ENCODE measurements at regions not wholly inside any gene's neighbourhood (a gene's known extent, or its start where the extent isn't known, plus 50 kb on each side); places are given as distances from the start of the nearest gene placed in this dataset.

DNA sequence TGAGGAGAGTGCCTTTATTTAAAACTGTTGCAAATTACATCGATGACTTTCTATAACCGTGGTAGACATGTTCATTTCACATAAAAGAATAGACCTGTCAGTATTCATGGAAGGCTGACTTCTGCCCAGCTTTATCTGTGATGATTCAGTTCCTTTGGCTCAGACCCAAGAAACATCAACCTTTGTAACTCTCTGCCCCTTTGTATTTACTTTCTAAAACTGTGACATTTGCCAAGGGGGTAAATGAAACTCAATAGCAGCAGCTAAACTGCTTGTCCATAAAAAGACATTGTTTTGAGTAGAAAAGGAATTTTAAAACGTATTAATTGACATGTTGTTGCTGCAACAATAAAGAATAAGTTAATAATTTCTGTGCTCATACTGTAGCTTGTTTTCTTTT lies 137.8 kb upstream of the ANKH start:
- no CpG with 5 or more reads among the region's 3 CpGs for WGBS, 2 donors (ENCODE audit: extremely low coverage in 2 of 2, insufficient read length in 2 of 2, insufficient replicate concordance in 1 of 2)
- Histone ChIP-seq H3K18ac (ENCODE audit: low read length) (no peak overlapping the region), H3K4me1 (ENCODE audit: control insufficient read depth in 2 of 2, insufficient read depth in 1 of 2, low read depth in 1 of 2, low read length in 2 of 2) (peaks cover 2 to 8% of the 10 kb centered on the region in 2 donors), H3K27me3 (ENCODE audit: control insufficient read depth in 3 of 3, insufficient read depth in 3 of 3, low read depth in 1 of 3, low read length in 3 of 3) (no peaks in the 10 kb centered on the region), H3K9ac (ENCODE audit: low read depth, low read length, poor library complexity) (no peak overlapping the region), H2BK12ac (ENCODE audit: low read length) (no peak overlapping the region), H2BK15ac (ENCODE audit: low read length) (no peak overlapping the region), H4K8ac (ENCODE audit: low read depth, low read length) (no peak overlapping the region), H3K36me3 (replicated peaks in 1 of 2; ENCODE audit: control insufficient read depth in 2 of 2, insufficient read depth in 2 of 2, low read length in 2 of 2) (no peaks in the 10 kb centered on the region), H2AK5ac (ENCODE audit: low read depth, low read length) (no peak overlapping the region), H3K4me2 (ENCODE audit: insufficient read depth, low read length, poor library complexity, severe bottlenecking) (no peak overlapping the region), H3K23ac (ENCODE audit: low read depth, low read length, poor library complexity) (no peak overlapping the region), H3K14ac (ENCODE audit: low read length) (no peak overlapping the region), H2AFZ (ENCODE audit: low read length) (no peak overlapping the region), H3K79me1 (ENCODE audit: low read depth, low read length) (no peaks in the 10 kb centered on the region), H3K4me3 (ENCODE audit: low read length in 2 of 2) (no peak overlapping the region), H3K27ac (replicated peaks; ENCODE audit: low read length) (no peak overlapping the region), H3K4ac (ENCODE audit: low read length) (no peak overlapping the region), H2BK5ac (ENCODE audit: low read length) (no peak overlapping the region), H3K9me3 (replicated peaks in 1 of 2; ENCODE audit: control insufficient read depth in 2 of 2, insufficient read depth in 1 of 2, low read depth in 1 of 2, low read length in 2 of 2) (no peaks in the 10 kb centered on the region), H4K91ac (ENCODE audit: low read depth, low read length, poor library complexity) (no peak overlapping the region), H2BK120ac (ENCODE audit: low read depth, low read length) (no peak overlapping the region)
- DNase-seq (ENCODE audit: low spot score), result no peak

DNA sequence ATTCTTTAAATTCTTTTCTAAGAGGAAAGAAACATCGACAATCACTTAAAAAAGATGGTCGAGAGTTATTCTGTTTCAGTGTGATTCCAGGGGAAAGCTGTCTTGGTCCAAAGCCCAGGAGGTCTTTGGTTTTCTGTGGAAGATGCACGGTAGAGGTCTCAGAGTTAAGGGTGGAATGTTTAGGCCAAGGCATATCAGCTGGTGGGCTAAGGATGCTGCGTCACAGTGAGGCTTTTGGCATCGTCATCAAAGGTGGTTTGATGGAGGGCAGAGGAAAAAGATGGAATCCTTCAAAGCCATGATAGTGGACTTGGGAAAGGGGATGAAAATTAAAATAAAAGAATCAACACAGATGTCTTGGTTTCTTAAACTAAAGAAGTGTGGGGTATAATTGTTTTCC lies 137.3 kb upstream of the ANKH start:
- no peak overlapping the region for H2AK5ac ChIP-seq (ENCODE audit: low read depth, low read length)
- no peak overlapping the region for H3K14ac ChIP-seq (ENCODE audit: low read length)
- H3K4me2 ChIP-seq (ENCODE audit: insufficient read depth, low read length, poor library complexity, severe bottlenecking), result no peak overlapping the region
- H3K4ac ChIP-seq (ENCODE audit: low read length), result no peak overlapping the region
- no peak overlapping the region for H2BK120ac ChIP-seq (ENCODE audit: low read depth, low read length)
- no peak overlapping the region for H2BK15ac ChIP-seq (ENCODE audit: low read length)
- H3K4me1 ChIP-seq (ENCODE audit: control insufficient read depth in 2 of 2, insufficient read depth in 1 of 2, low read depth in 1 of 2, low read length in 2 of 2), result peaks cover 2 to 8% of the 10 kb centered on the region in 2 donors
- no peak overlapping the region for H3K18ac ChIP-seq (ENCODE audit: low read length)
- whole genome bisulfite sequencing, 2 donors (ENCODE audit: extremely low coverage in 2 of 2, insufficient read length in 2 of 2, insufficient replicate concordance in 1 of 2), result no CpG with 5 or more reads among the region's 5 CpGs
- H3K4me3 ChIP-seq (ENCODE audit: low read length in 2 of 2), result no peak overlapping the region
- H3K36me3 ChIP-seq (replicated peaks in 1 of 2; ENCODE audit: control insufficient read depth in 2 of 2, insufficient read depth in 2 of 2, low read length in 2 of 2), result no peaks in the 10 kb centered on the region
- no peak overlapping the region for H2BK5ac ChIP-seq (ENCODE audit: low read length)
- H3K9me3 ChIP-seq (replicated peaks in 1 of 2; ENCODE audit: control insufficient read depth in 2 of 2, insufficient read depth in 1 of 2, low read depth in 1 of 2, low read length in 2 of 2), result no peaks in the 10 kb centered on the region
- no peaks in the 10 kb centered on the region for H3K27me3 ChIP-seq (ENCODE audit: control insufficient read depth in 3 of 3, insufficient read depth in 3 of 3, low read depth in 1 of 3, low read length in 3 of 3)
- no peak overlapping the region for H4K91ac ChIP-seq (ENCODE audit: low read depth, low read length, poor library complexity)
- no peak for DNase-seq (ENCODE audit: low spot score)
- H2AFZ ChIP-seq (ENCODE audit: low read length), result peak overlapping the region; percentile 6
- H2BK12ac ChIP-seq (ENCODE audit: low read length), result no peak overlapping the region
- H3K9ac ChIP-seq (ENCODE audit: low read depth, low read length, poor library complexity), result no peak overlapping the region
- no peak overlapping the region for H3K27ac ChIP-seq (replicated peaks; ENCODE audit: low read length)
- no peaks in the 10 kb centered on the region for H3K79me1 ChIP-seq (ENCODE audit: low read depth, low read length)
- H4K8ac ChIP-seq (ENCODE audit: low read depth, low read length), result no peak overlapping the region
- H3K23ac ChIP-seq (ENCODE audit: low read depth, low read length, poor library complexity), result no peak overlapping the region

- peak overlapping the region in 1 of 2 donors; percentile 18 for H3K4me3 ChIP-seq (ENCODE audit: low read length in 2 of 2)
- H3K36me3 ChIP-seq (replicated peaks in 1 of 2; ENCODE audit: control insufficient read depth in 2 of 2, insufficient read depth in 2 of 2, low read length in 2 of 2), result no peaks in the 10 kb centered on the region
- H2AFZ ChIP-seq (ENCODE audit: low read length), result peak overlapping the region; percentile 6
- H4K8ac ChIP-seq (ENCODE audit: low read depth, low read length), result no peak overlapping the region
- no CpG with 5 or more reads among the region's 8 CpGs for WGBS, 2 donors (ENCODE audit: extremely low coverage in 2 of 2, insufficient read length in 2 of 2, insufficient replicate concordance in 1 of 2)
- H2BK15ac ChIP-seq (ENCODE audit: low read length), result no peak overlapping the region
- no peak overlapping the region for H3K27ac ChIP-seq (replicated peaks; ENCODE audit: low read length)
- H3K27me3 ChIP-seq (ENCODE audit: control insufficient read depth in 3 of 3, insufficient read depth in 3 of 3, low read depth in 1 of 3, low read length in 3 of 3), result no peaks in the 10 kb centered on the region
- H3K14ac ChIP-seq (ENCODE audit: low read length), result no peak overlapping the region
- no peak overlapping the region for H2BK5ac ChIP-seq (ENCODE audit: low read length)
- no peak overlapping the region for H4K91ac ChIP-seq (ENCODE audit: low read depth, low read length, poor library complexity)
- peaks cover 2 to 8% of the 10 kb centered on the region in 2 donors for H3K4me1 ChIP-seq (ENCODE audit: control insufficient read depth in 2 of 2, insufficient read depth in 1 of 2, low read depth in 1 of 2, low read length in 2 of 2)
- H3K79me1 ChIP-seq (ENCODE audit: low read depth, low read length), result no peaks in the 10 kb centered on the region
- no peak overlapping the region for H2BK120ac ChIP-seq (ENCODE audit: low read depth, low read length)
- no peaks in the 10 kb centered on the region for H3K9me3 ChIP-seq (replicated peaks in 1 of 2; ENCODE audit: control insufficient read depth in 2 of 2, insufficient read depth in 1 of 2, low read depth in 1 of 2, low read length in 2 of 2)
- H2AK5ac ChIP-seq (ENCODE audit: low read depth, low read length), result no peak overlapping the region
- no peak for DNase-seq (ENCODE audit: low spot score)
- H3K9ac ChIP-seq (ENCODE audit: low read depth, low read length, poor library complexity), result no peak overlapping the region
- no peak overlapping the region for H3K18ac ChIP-seq (ENCODE audit: low read length)
- H3K4me2 ChIP-seq (ENCODE audit: insufficient read depth, low read length, poor library complexity, severe bottlenecking), result no peak overlapping the region
- H3K4ac ChIP-seq (ENCODE audit: low read length), result no peak overlapping the region
- H3K23ac ChIP-seq (ENCODE audit: low read depth, low read length, poor library complexity), result no peak overlapping the region
- no peak overlapping the region for H2BK12ac ChIP-seq (ENCODE audit: low read length)
Measured at GRCh38 chr5:15008476-15008875, 136.9 kb upstream of the ANKH start.

DNA sequence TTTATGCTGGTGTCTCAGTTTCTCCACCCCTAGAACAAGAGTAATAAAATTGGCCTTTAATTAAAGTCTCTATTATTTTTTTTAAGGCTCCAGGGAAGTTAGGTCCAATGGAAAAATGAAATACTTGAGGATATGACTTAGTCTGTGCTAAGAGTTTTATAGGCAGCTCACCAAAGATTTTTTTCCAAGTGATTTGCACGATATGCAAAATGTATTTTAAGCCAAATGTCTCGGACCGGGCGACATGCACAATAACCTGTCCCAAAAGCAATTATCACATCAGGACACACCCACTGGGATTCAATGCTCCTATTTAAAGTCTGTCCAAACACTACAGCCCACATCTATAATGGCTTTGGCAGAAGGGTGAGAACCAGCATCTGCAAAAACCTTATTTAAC lies 136.1 kb upstream of the ANKH start:
- Histone ChIP-seq H3K18ac (ENCODE audit: low read length) (no peak overlapping the region), H2BK15ac (ENCODE audit: low read length) (no peak overlapping the region), H3K4me1 (ENCODE audit: control insufficient read depth in 2 of 2, insufficient read depth in 1 of 2, low read depth in 1 of 2, low read length in 2 of 2) (peaks cover 2 to 8% of the 10 kb centered on the region in 2 donors), H3K9me3 (replicated peaks in 1 of 2; ENCODE audit: control insufficient read depth in 2 of 2, insufficient read depth in 1 of 2, low read depth in 1 of 2, low read length in 2 of 2) (no peaks in the 10 kb centered on the region), H2BK5ac (ENCODE audit: low read length) (no peak overlapping the region), H2AFZ (ENCODE audit: low read length) (no peak overlapping the region), H2BK12ac (ENCODE audit: low read length) (no peak overlapping the region), H4K8ac (ENCODE audit: low read depth, low read length) (no peak overlapping the region), H3K14ac (ENCODE audit: low read length) (no peak overlapping the region), H2AK5ac (ENCODE audit: low read depth, low read length) (no peak overlapping the region), H3K79me1 (ENCODE audit: low read depth, low read length) (no peaks in the 10 kb centered on the region), H3K23ac (ENCODE audit: low read depth, low read length, poor library complexity) (no peak overlapping the region), H3K4me2 (ENCODE audit: insufficient read depth, low read length, poor library complexity, severe bottlenecking) (no peak overlapping the region), H3K9ac (ENCODE audit: low read depth, low read length, poor library complexity) (no peak overlapping the region), H3K4me3 (ENCODE audit: low read length in 2 of 2) (no peak overlapping the region), H3K36me3 (replicated peaks in 1 of 2; ENCODE audit: control insufficient read depth in 2 of 2, insufficient read depth in 2 of 2, low read length in 2 of 2) (no peaks in the 10 kb centered on the region), H3K27me3 (ENCODE audit: control insufficient read depth in 3 of 3, insufficient read depth in 3 of 3, low read depth in 1 of 3, low read length in 3 of 3) (no peaks in the 10 kb centered on the region), H2BK120ac (ENCODE audit: low read depth, low read length) (no peak overlapping the region), H3K27ac (replicated peaks; ENCODE audit: low read length) (no peak overlapping the region), H4K91ac (ENCODE audit: low read depth, low read length, poor library complexity) (no peak overlapping the region), H3K4ac (ENCODE audit: low read length) (no peak overlapping the region)
- no peak for DNase-seq (ENCODE audit: low spot score)
- WGBS, 2 donors (ENCODE audit: extremely low coverage in 2 of 2, insufficient read length in 2 of 2, insufficient replicate concordance in 1 of 2), result no CpG with 5 or more reads among the region's 4 CpGs

Data from neuronal stem cell (in vitro differentiated cells).